Peyer's patch (tissue), 4 donors: ENCODE measurements at regions not wholly inside any gene's neighbourhood (a gene's known extent, or its start where the extent isn't known, plus 50 kb on each side); places are given as distances from the start of the nearest gene placed in this dataset.

Source experiments
- CTCF ChIP-seq, 6 experiments: fragments of 450-650 bp in 4 of 6; fragments of 200-600 bp in 2 of 6; sonication (generic) in 1 of 6; IDR thresholded peaks; one replicate each; pipeline ENCODE4 v1.5.1; 2017 to 2019; ENCODE audit warnings: antibody characterized with exemption in 6 of 6, mild to moderate bottlenecking in 3 of 6, moderate library complexity in 1 of 6
- POLR2A ChIP-seq, 2 donors: fragments of 450-650 bp; IDR thresholded peaks; one replicate each; pipeline ENCODE4 v1.5.1; 2017; ENCODE audit warnings: antibody characterized with exemption in 2 of 2, mild to moderate bottlenecking in 2 of 2, moderate library complexity in 2 of 2

GRCh38 chrX:137916090-137916746, 350.3 kb downstream of the ZIC3 start:
- TF ChIP-seq CTCF (IDR thresholded peaks at IDR 0.05) (no peak), POLR2A (IDR thresholded peaks at IDR 0.05) (no peak)
